Ovary (tissue), 3 donors: ENCODE measurements at regions not wholly inside any gene's neighbourhood (a gene's known extent, or its start where the extent isn't known, plus 50 kb on each side); places are given as distances from the start of the nearest gene placed in this dataset.

Source experiments
- CTCF ChIP-seq, 3 donors: fragments of 450-650 bp in 2 of 3; fragments of 200-600 bp in 1 of 3; IDR thresholded peaks; one replicate each; pipeline versions ENCODE4 v1.5.1 to v1.8.0; 2016 to 2022; ENCODE audit warnings: antibody characterized with exemption in 3 of 3, mild to moderate bottlenecking in 1 of 3
- POLR2A ChIP-seq: fragments of 450-650 bp; IDR thresholded peaks from one replicate; pipeline ENCODE4 v1.6.1; 2017; ENCODE audit warnings: antibody characterized with exemption, mild to moderate bottlenecking, moderate library complexity
- donor health status: DM: no; HTN: no; CAD: no.

GRCh38 chr12:75944097-75944904 lies 87.3 kb downstream of the PHLDA1 start:
- TF ChIP-seq CTCF (IDR thresholded peaks at IDR 0.05): no peak
- TF ChIP-seq POLR2A: no peak
